RKO (cell line): ENCODE measurements at regions not wholly inside any gene's neighbourhood (a gene's known extent, or its start where the extent isn't known, plus 50 kb on each side); places are given as distances from the start of the nearest gene placed in this dataset.

Experiments used
- DNase-seq: peaks from one replicate; pipeline ENCODE4 v3.0.0-alpha.2; 2016; ENCODE audit warnings: low spot score

- DNase-seq: no peak
Observed at GRCh38 chr7:55629051-55629677, 56.9 kb upstream of the VOPP1 start.

- DNase-seq: no peak
Observed at GRCh38 chr7:55624813-55625212, 52.5 kb upstream of the VOPP1 start.

- no peak for DNase-seq
Observed at GRCh38 chr7:55623617-55624016, 51.3 kb upstream of the VOPP1 start.

GRCh38 chr7:55622241-55622640 is 49.9 kb upstream of the VOPP1 start:
- no peak for DNase-seq
